C4-2B (cell line): ENCODE measurements at regions not wholly inside any gene's neighbourhood (a gene's known extent, or its start where the extent isn't known, plus 50 kb on each side); places are given as distances from the start of the nearest gene placed in this dataset.

Experiments
- H3K27ac ChIP-seq: fragments of 450-650 bp; 2 replicates; pipeline ENCODE4 v1.5.1; 2017
- CTCF ChIP-seq: fragments of 450-650 bp; conservative IDR thresholded peaks from 2 replicates; pipeline ENCODE4 v1.5.1; 2017; ENCODE audit warnings: mild to moderate bottlenecking
- ZFX ChIP-seq: fragments of 450-650 bp; IDR thresholded peaks from 2 replicates; pipeline ENCODE4 v1.6.1; 2017

DNA sequence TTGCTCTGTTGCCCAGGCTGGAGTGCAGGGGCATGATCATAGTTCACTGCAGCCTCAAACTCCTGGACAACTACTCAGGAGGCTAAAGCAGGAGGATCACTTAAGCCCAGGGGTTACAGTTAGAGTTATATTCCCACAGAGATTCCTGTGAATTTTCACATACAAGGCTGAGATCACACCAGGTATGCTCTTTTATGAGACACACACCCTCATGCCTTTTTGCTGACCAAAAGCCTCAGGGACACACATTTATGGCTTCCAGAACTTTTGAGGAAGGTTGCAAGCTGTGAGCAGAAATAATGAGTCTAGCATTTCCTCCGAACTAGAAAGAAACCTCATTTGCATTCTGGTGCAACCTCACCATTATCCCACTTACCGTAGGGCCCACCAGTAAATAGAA lies 370.5 kb upstream of the ARID1B start:
- TF ChIP-seq ZFX = no peak
- TF ChIP-seq CTCF = no peak
- no peak overlapping the region for H3K27ac ChIP-seq

DNA sequence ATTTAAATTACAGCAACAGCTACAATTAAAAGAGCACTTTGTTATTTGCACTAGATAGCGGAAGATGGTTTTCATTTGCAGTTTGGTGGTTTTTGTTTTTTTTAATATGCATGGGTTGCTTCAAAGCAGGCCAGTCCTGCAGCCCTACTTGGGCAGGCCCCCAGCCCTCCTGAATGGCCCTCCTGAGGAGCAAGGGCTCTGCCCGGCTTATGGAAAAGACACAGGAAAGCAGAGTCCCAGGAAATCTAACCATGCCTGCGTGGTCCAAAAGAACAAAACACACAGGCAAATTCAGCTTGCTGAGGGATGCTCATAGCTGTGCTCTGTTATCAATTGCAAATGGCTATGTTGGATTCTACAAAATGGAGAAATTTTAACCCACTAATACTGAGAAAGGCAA lies 371.1 kb upstream of the ARID1B start:
- H3K27ac ChIP-seq = no peak overlapping the region
- no peak for TF ChIP-seq CTCF
- no peak for TF ChIP-seq ZFX

DNA sequence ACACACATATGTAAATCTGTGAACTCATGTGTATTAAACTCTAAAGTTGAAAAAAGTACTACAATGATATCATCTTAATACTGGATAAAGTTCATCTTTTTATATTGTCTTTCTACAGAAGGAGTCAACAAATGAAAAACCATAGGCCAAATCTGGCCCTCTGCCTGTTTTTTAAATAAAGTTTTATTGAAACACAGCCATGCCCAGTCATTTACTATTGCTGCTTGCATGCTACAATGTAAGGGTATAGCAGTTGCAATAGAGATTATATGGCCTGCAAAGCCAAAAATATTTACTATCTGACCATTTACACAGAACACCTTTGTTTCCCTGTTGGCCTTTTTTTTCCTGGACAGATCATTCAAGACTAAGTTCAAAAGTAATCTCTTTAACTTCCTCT lies 374.6 kb upstream of the ARID1B start:
- TF ChIP-seq CTCF = no peak
- no peak for TF ChIP-seq ZFX
- no peak overlapping the region for H3K27ac ChIP-seq

GRCh38 chr6:156402227-156402626 lies 375.0 kb upstream of the ARID1B start:
- TF ChIP-seq CTCF (no peak), ZFX (no peak)
- H3K27ac ChIP-seq = no peak overlapping the region

DNA sequence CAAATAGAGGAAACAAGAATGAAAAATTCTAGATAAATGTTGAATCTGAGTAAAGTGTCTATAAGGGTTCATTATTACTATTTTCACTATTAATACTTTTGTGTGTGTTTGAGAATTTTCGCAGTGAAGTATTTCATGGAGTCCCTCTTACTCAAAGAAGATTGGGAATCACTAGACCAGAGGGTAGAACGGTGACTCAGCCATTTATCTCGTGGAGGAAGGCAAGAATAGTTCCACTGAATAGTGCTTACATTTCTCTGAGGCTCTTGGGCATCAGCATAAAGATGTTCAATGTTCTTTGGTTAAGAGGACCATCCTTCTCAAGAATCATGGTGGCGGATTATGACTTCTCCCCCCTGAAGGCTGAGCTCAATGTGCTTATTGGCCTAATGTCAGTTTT lies 376.7 kb upstream of the ARID1B start:
- TF ChIP-seq CTCF = no peak
- TF ChIP-seq ZFX = no peak
- H3K27ac ChIP-seq = no peak overlapping the region

GRCh38 chr6:156398966-156399365 lies 378.2 kb upstream of the ARID1B start:
- no peak overlapping the region for H3K27ac ChIP-seq
- no peak for TF ChIP-seq ZFX
- TF ChIP-seq CTCF = no peak

DNA sequence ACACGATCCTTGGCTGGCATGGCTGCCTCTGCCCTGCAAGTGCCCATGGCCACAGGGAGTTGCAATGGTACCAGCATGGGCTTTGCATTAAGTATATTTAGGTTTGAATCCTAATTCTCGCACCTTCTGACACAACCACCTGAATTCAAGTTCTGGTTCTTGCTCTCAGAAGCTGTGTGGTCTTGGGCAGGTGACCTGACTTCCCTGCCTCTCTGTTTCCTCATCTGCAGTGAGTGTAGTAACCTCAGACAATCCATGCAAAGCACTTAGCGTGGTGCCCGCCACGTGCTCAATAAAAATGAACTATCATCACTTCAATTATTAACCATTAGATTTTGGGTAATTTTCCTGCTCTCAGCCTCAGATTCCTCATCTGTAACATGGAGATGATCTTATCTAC lies 378.8 kb upstream of the ARID1B start:
- H3K27ac ChIP-seq = no peak overlapping the region
- TF ChIP-seq CTCF (no peak), ZFX (no peak)
